IMR-90 (cell line): ENCODE measurements at regions not wholly inside any gene's neighbourhood (a gene's known extent, or its start where the extent isn't known, plus 50 kb on each side); places are given as distances from the start of the nearest gene placed in this dataset.

Experiments
- ATAC-seq: fragments of 200-7000 bp; cut with Tn5 transposase; 2 replicates; pipeline ENCODE4 v1.9.1; 2020; ENCODE audit warnings: low read depth, mild to moderate bottlenecking, moderate library complexity
- BruUV-seq: library from RNA; stranded (reverse); fragments of 400-500 nt; replicated peaks from 2 replicates; lab custom pipeline; 2021; lab: Mats Ljungman, UMichigan
- CTCF ChIA-PET: fragments of 300-600 bp; formaldehyde crosslinking; extraction: SDS; loops from one replicate; lab custom pipeline; 2021; ENCODE audit warnings: antibody characterized with exemption; lab: Yijun Ruan, JAX
- POLR2A ChIA-PET: fragments of 300-600 bp; sonication (Branson Sonifier 250); formaldehyde crosslinking; loops from one replicate; lab custom pipeline; 2022; ENCODE audit warnings: antibody characterized with exemption; ENCODE audit not compliant: unreplicated experiment; lab: Charles Lee
- DNase-seq: peaks from one replicate; pipeline ENCODE4 v3.0.0; 2013
- H2AFZ ChIP-seq: replicated peaks from 2 replicates; pipeline ENCODE3; 2013; ENCODE audit warnings: low read length, mild to moderate bottlenecking; ENCODE audit not compliant: poor library complexity
- H2AK5ac ChIP-seq: 2 replicates; pipeline ENCODE4 v1.6.1; 2013; ENCODE audit warnings: low read depth, low read length, inconsistent platforms
- H2AK9ac ChIP-seq: replicated peaks from 2 replicates; pipeline ENCODE3; 2013; ENCODE audit warnings: mild to moderate bottlenecking, low read depth, low read length, moderate library complexity; ENCODE audit not compliant: poor library complexity
- H2BK120ac ChIP-seq: 2 replicates; pipeline ENCODE4 v1.6.1; 2013; ENCODE audit warnings: low read depth, low read length, inconsistent platforms
- H2BK15ac ChIP-seq: 3 replicates; pipeline ENCODE4 v1.6.1; 2013; ENCODE audit warnings: low read depth, low read length, inconsistent platforms
- H2BK20ac ChIP-seq: 2 replicates; pipeline ENCODE4 v1.6.1; 2013; ENCODE audit warnings: low read depth, mild to moderate bottlenecking, inconsistent platforms, low read length, moderate library complexity
- H2BK5ac ChIP-seq: 2 replicates; pipeline ENCODE4 v1.6.1; 2013; ENCODE audit warnings: mild to moderate bottlenecking, low read depth, low read length, inconsistent platforms; ENCODE audit not compliant: poor library complexity, severe bottlenecking
- H3K14ac ChIP-seq: replicated peaks from 2 replicates; pipeline ENCODE4 v1.6.1; 2013; ENCODE audit warnings: low read depth, low read length, inconsistent platforms
- H3K18ac ChIP-seq: 2 replicates; pipeline ENCODE4 v1.6.1; 2013; ENCODE audit warnings: low read depth, low read length, control low read depth
- H3K23ac ChIP-seq: 2 replicates; pipeline ENCODE4 v1.6.1; 2013; ENCODE audit warnings: low read depth, low read length, inconsistent platforms
- H3K27ac ChIP-seq: 2 replicates; pipeline ENCODE4 v1.5.1; 2013; ENCODE audit warnings: mild to moderate bottlenecking, control low read depth, low read length; ENCODE audit not compliant: insufficient read depth
- H3K27me3 ChIP-seq: 2 replicates; pipeline ENCODE4 v1.6.1; 2013; ENCODE audit warnings: low read length; ENCODE audit not compliant: control insufficient read depth, insufficient read depth
- H3K36me3 ChIP-seq: 2 replicates; pipeline ENCODE4 v1.6.1; 2013; ENCODE audit warnings: low read length, mixed read lengths; ENCODE audit not compliant: control insufficient read depth, insufficient read depth
- H3K4ac ChIP-seq: 2 replicates; pipeline ENCODE4 v1.6.1; 2013; ENCODE audit warnings: low read depth, low read length, inconsistent platforms
- H3K4me1 ChIP-seq: 2 replicates; pipeline ENCODE4 v1.6.1; 2013; ENCODE audit warnings: low read length, mixed read lengths; ENCODE audit not compliant: control insufficient read depth, insufficient read depth
- H3K4me2 ChIP-seq: 2 replicates; pipeline ENCODE4 v1.6.1; 2013; ENCODE audit warnings: low read depth, mild to moderate bottlenecking, control low read depth, low read length, moderate library complexity
- H3K4me3 ChIP-seq: 2 replicates; pipeline ENCODE4 v1.5.1; 2013; ENCODE audit warnings: low read depth, mild to moderate bottlenecking, control low read depth, low read length, moderate library complexity; ENCODE audit not compliant: insufficient read depth
- H3K56ac ChIP-seq: 2 replicates; pipeline ENCODE4 v1.6.1; 2013; ENCODE audit warnings: low read length, inconsistent platforms; ENCODE audit not compliant: insufficient read depth; ENCODE audit errors: extremely low read depth
- H3K79me1 ChIP-seq, 2 experiments: 2 replicates each; pipeline ENCODE4 v1.6.1; 2013; ENCODE audit warnings: low read length in 2 of 2, inconsistent platforms in 1 of 2, low read depth in 1 of 2
- H3K9ac ChIP-seq: 2 replicates; pipeline ENCODE4 v1.6.1; 2013; ENCODE audit warnings: low read depth, low read length, control low read depth
- H3K9me1 ChIP-seq: 2 replicates; pipeline ENCODE4 v1.6.1; 2013; ENCODE audit warnings: low read length, inconsistent platforms; ENCODE audit not compliant: insufficient read depth
- H3K9me3 ChIP-seq: 2 replicates; pipeline ENCODE4 v1.6.1; 2013; ENCODE audit warnings: low read length; ENCODE audit not compliant: control insufficient read depth, insufficient read depth
- H4K20me1 ChIP-seq: 2 replicates; pipeline ENCODE4 v1.6.1; 2013; ENCODE audit warnings: low read length, inconsistent platforms; ENCODE audit not compliant: insufficient read depth
- H4K5ac ChIP-seq: 2 replicates; pipeline ENCODE4 v1.6.1; 2013; ENCODE audit warnings: mild to moderate bottlenecking, low read depth, low read length, control low read depth
- H4K8ac ChIP-seq, 2 experiments: 2 replicates each; pipeline ENCODE4 v1.6.1; 2013; ENCODE audit warnings: low read depth in 2 of 2, low read length in 2 of 2, control low read depth in 1 of 2, inconsistent platforms in 1 of 2
- H4K91ac ChIP-seq: 2 replicates; pipeline ENCODE4 v1.6.1; 2013; ENCODE audit warnings: low read depth, low read length, inconsistent platforms; ENCODE audit not compliant: insufficient read depth
- CEBPB ChIP-seq: IDR thresholded peaks from 2 replicates; pipeline ENCODE4 v1.6.1; 2012; ENCODE audit warnings: low read depth, low read length, improper control_type of control experiment
- WGBS, 2 experiments: methylation state at CpG; one replicate each; pipeline versions ENCODE4 v1.1.5 to v1.1.7; 2013; ENCODE audit warnings: missing lambda C conversion rate in 2 of 2; ENCODE audit not compliant: insufficient read length in 1 of 2; ENCODE audit errors: extremely low coverage in 2 of 2; 5-methylcytosine and 5-hydroxymethylcytosine counted together
- dilution Hi-C: fragments of 300-500 bp; cut with HindIII; formaldehyde crosslinking; loops from one replicate; pipeline ENCODE4 v1.14.3; 2018; ENCODE audit warnings: low sequenced_read_pairs; ENCODE audit not compliant: unreplicated experiment
- in situ Hi-C: fragments of 300-500 bp; cut with MboI; formaldehyde crosslinking; loops from 3 replicates; pipeline ENCODE4 v1.14.3; 2019; ENCODE audit warnings: low sequenced_read_pairs, inconsistent platforms, mixed read lengths
- intact Hi-C: fragments of 100-400 bp; cut with micrococcal nuclease; formaldehyde crosslinking; loops from 2 replicates; pipeline ENCODE4 v1.10.0; 2022

GRCh38 chr1:193538003-193538354 is 351.6 kb upstream of the B3GALT2 start:
- H3K23ac ChIP-seq: no peak overlapping the region
- dilution Hi-C loops (no loop called here), intact Hi-C loops (no loop called here), in situ Hi-C loops (no loop called here)
- WGBS, 2 experiments: no CpG with 5 or more reads among the region's 2 CpGs
- H3K4me2 ChIP-seq: no peak overlapping the region
- no peaks in the 10 kb centered on the region for H3K79me1 ChIP-seq
- TF ChIP-seq CEBPB: no peak
- DNase-seq: no peak
- H3K36me3 ChIP-seq: no peaks in the 10 kb centered on the region
- no peak overlapping the region for H2BK15ac ChIP-seq
- no peak overlapping the region for H3K27ac ChIP-seq
- no peak overlapping the region for H3K4ac ChIP-seq
- no peak overlapping the region for H3K18ac ChIP-seq
- no peak overlapping the region for H4K5ac ChIP-seq
- H2BK5ac ChIP-seq: no peak overlapping the region
- ChIA-PET POLR2A (no interaction called here), CTCF (no interaction called here)
- no peak overlapping the region for H2AK9ac ChIP-seq
- no peak overlapping the region for H3K9ac ChIP-seq
- no peaks in the 10 kb centered on the region for H3K9me1 ChIP-seq
- no peaks in the 10 kb centered on the region for H3K9me3 ChIP-seq
- no peak overlapping the region for H2BK20ac ChIP-seq
- H4K91ac ChIP-seq: no peak overlapping the region
- H3K27me3 ChIP-seq: no peaks in the 10 kb centered on the region
- no peak overlapping the region for H3K56ac ChIP-seq
- H2BK120ac ChIP-seq: no peak overlapping the region
- H4K20me1 ChIP-seq: no peaks in the 10 kb centered on the region
- H3K4me3 ChIP-seq: no peak overlapping the region
- H3K14ac ChIP-seq: no peak overlapping the region
- no peak for ATAC-seq
- H4K8ac ChIP-seq: no peak overlapping the region
- no TSS peak for BruUV-seq
- H3K4me1 ChIP-seq: no peaks in the 10 kb centered on the region
- H2AK5ac ChIP-seq: no peak overlapping the region
- H2AFZ ChIP-seq: no peak overlapping the region
